Naive B cell (primary cell): ENCODE measurements at regions not wholly inside any gene's neighbourhood (a gene's known extent, or its start where the extent isn't known, plus 50 kb on each side); places are given as distances from the start of the nearest gene placed in this dataset.
"Not testable (repeated sequence)": the region's sequence is repeated elsewhere in the genome, so short reads cannot be mapped to it uniquely, and the experiment has no call there.

Experiments
- ATAC-seq, 2 donors: fragments of 150-1000 bp; cut with Tn5 transposase; 2 replicates each; pipeline ENCODE4 v1.10.0; 2021; ENCODE audit warnings: low read depth in 2 of 2, mild to moderate bottlenecking in 2 of 2, moderate library complexity in 2 of 2
- DNase-seq: peaks from one replicate; pipeline ENCODE4 v3.0.0; 2022
- H3K27ac Mint-ChIP-seq, 6 donors: one replicate each; pipeline ENCODE4 v1.8.0; 2020 to 2022; ENCODE audit warnings: mild to moderate bottlenecking in 6 of 6, mixed read lengths in 6 of 6, moderate library complexity in 5 of 6, inconsistent platforms in 2 of 6
- H3K27me3 Mint-ChIP-seq, 3 donors: one replicate each; pipeline ENCODE4 v1.8.0; 2021 to 2022; ENCODE audit warnings: mixed read lengths in 3 of 3, mild to moderate bottlenecking in 1 of 3
- H3K36me3 Mint-ChIP-seq, 2 donors: one replicate each; pipeline ENCODE4 v1.8.0; 2020 to 2022; ENCODE audit warnings: mixed read lengths in 2 of 2, inconsistent platforms in 1 of 2, mild to moderate bottlenecking in 1 of 2
- H3K4me1 Mint-ChIP-seq, 3 donors: one replicate each; pipeline ENCODE4 v1.8.0; 2020 to 2022; ENCODE audit warnings: mixed read lengths in 3 of 3, inconsistent platforms in 1 of 3, mild to moderate bottlenecking in 1 of 3, moderate library complexity in 1 of 3
- H3K4me3 Mint-ChIP-seq, 8 donors: one replicate each; pipeline ENCODE4 v1.8.0; 2020 to 2022; ENCODE audit warnings: mild to moderate bottlenecking in 8 of 8, mixed read lengths in 8 of 8, moderate library complexity in 8 of 8, inconsistent platforms in 2 of 8
- H3K9me3 Mint-ChIP-seq, 7 donors: one replicate each; pipeline ENCODE4 v1.8.0; 2020 to 2022; ENCODE audit warnings: mixed read lengths in 7 of 7, mild to moderate bottlenecking in 5 of 7, inconsistent platforms in 2 of 7, moderate library complexity in 1 of 7

DNA sequence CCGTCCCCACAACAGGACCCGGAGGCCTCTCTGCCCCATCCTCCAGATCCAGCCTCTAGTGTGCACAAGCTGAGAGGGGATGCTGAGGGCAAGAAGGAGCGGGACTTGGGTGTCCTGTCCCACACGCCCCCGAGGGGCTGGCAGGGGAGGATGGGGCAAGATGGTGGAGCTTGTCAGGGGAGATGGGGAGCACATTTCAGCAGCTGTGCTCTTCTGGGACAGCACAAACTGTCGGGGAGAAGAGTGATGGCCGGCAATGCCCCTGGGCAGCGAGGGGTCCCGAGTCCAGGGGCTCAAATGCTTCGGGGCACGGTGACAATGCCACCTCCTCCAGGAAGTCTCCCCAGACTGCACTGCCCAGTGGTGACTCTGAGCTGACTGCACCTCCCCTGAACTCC lies 134.5 kb downstream of the FAM53A start:
- Mint-ChIP-seq H3K4me3 (no peak overlapping the region), H3K4me1 (peaks cover 0 to 7% (median 4%) of the 10 kb centered on the region in 3 donors), H3K27me3 (peaks cover 10 to 46% (median 23%) of the 10 kb centered on the region in 3 donors), H3K27ac (no peak overlapping the region), H3K36me3 (no peaks in the 10 kb centered on the region), H3K9me3 (no peaks in the 10 kb centered on the region)
- DNase-seq (no peak), ATAC-seq (no peak)

DNA sequence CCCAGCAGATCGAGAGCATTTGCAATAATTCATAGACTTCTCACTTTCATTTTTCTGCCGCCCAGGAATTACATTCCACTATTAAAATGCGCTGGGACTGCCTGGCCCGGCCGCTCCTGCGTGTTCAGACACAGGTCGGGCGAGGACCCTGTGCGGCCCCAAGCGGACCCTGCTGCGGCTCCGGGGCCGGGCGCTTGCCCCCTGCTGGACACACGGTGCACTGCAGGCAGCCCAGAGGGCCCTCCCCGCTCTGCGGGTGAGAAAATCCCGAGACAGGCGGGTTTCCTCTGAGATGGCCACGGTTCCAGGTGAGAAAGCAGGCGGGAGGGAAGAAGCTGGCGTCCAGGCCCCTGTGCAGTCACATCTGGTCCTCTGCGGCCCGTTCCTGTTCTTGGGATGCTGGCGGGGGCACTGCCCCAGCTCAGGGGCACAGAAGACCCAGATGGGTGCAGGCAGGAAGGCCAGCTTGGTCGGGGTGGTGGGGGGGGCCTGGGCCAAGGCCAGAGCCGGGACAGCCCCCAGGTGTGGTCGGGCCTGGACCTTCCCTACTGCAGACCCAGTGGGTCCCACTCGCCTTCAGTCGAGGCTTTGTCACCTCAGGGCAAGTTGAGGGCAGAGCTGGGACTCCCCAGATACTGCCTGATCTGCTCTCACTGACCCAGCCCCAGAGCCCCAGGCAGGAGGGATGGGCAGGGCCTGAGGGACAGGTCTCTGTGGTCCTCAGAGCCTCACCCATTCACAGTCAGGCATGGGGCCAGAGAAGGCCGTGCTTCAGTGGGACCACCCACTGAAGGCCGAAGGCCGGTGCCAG lies 135.1 kb downstream of the FAM53A start:
- Mint-ChIP-seq H3K4me3 (peak overlapping the region in 5 of 8 donors; percentile 29 to 70 (median 42)), H3K27me3 (peaks cover 10 to 40% (median 17%) of the 10 kb centered on the region in 3 donors)
- not testable (repeated sequence) for H3K4me1 Mint-ChIP-seq, H3K27ac Mint-ChIP-seq, H3K9me3 Mint-ChIP-seq, H3K36me3 Mint-ChIP-seq
- peak; percentile 79 to 87 for ATAC-seq
- DNase-seq = peak; percentile 46

DNA sequence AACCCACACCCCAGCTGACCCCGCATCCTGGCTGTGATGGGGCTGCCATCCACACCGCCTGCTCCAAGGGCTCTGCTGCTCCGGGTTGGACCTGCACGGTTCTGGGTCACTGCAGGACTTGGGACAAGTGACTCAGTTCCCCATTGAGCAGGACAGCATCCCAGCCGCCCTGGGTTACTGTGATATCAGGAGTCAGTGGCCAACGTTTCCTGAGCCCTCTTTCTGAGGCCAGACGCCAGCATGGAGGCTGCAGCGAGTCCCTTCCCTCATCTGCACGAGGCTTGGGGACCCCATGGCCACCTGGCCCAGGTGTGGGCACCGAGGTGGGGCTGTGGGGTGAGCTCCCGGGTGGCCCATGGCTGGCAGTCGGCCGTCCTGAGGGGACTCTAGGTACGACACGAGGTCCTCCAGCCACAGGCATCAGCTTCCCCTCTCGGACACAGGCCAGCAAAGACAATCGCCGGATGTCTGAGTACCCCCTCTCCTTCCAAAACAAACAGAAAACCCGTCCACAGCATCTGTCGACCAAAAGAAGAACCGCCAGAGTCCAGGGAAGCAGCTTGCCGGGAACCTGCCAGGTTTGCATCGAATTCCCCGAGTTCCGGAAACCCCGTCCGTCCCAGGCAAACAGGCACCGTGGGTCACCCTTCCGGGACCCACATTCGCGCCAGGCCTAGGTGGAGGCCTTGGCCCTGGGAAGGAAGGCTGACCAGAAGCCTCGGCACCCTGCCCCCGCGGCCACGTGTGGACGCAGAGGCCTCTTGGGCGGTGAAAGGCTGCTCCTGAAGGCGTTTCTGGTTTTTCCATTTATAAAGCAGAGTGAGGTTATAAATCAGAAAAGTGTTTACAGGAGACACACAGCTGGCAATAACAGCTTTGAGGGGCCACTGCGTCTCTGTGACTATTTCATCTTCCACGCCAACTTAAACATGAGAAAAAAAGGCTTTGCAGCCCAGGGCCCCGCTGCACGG lies 136.0 kb downstream of the FAM53A start:
- DNase-seq (no peak), ATAC-seq (no peak)
- Mint-ChIP-seq H3K9me3 (no peaks in the 10 kb centered on the region), H3K27ac (no peak overlapping the region), H3K36me3 (no peaks in the 10 kb centered on the region), H3K27me3 (peaks cover 10 to 36% (median 17%) of the 10 kb centered on the region in 3 donors), H3K4me3 (peak overlapping the region in 5 of 8 donors; percentile 29 to 70 (median 42)), H3K4me1 (peaks cover 0 to 7% (median 4%) of the 10 kb centered on the region in 3 donors)

DNA sequence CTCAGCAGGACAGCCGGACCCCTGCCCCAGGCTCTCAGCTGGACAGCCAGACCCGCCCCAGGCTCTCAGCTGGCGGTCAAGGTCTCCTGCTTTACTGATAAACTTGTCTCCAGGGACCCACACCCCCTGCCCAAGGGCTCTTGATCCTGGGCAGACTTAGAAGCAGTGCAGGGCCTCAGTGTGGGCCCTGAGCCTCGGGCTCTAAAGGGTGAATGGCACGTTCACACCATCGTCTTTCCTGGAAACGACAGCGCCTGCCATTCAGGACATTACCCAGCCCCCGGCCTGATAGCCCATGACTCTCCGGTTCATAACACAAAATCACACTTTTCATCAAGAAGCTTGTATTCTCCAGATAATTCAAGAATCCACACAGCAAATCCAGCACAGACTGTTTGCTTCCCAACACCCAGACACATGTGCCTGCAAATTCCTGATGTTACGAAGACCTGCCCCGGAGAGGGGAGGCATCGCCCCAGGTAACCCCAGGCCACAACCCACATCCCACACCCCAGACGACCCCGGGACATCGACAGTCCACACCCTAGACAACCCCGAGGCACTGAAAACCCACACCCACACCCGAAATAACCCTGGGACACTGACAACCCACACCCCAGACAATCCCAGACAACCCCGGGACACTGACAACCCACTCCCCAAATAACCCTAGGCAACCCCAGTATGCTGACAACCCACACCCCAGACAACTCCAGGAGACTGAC lies 136.8 kb downstream of the FAM53A start:
- Mint-ChIP-seq H3K4me3 (peak overlapping the region in 2 of 8 donors; percentile 29 to 72), H3K27ac (peak overlapping the region in 1 of 6 donors; percentile 70), H3K27me3 (peaks cover 10 to 33% (median 17%) of the 10 kb centered on the region in 3 donors), H3K4me1 (peaks cover 0 to 7% (median 4%) of the 10 kb centered on the region in 3 donors), H3K36me3 (no peaks in the 10 kb centered on the region), H3K9me3 (no peaks in the 10 kb centered on the region)
- no peak for DNase-seq
- no peak for ATAC-seq

DNA sequence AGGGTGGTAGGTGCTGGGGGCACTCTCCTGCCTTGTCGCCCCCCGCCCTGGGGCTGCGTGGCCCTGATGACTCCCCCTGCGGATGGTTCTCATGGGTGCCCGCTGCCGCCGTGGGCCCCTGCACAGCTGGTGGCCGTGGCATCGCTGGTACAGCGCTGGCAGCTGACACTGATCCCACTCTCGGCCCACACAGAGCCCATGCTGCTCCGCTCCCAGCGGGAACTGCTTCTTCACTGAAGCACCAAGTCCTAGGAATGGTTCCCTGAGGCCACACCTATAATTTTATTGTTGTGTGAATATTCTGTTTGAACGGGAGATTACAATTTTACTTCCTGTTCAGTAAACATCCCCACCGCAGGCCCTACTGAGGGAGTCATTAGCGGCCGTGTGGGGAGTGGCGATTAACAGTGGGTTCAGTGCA lies 138.6 kb upstream of the NKX1-1 start:
- Mint-ChIP-seq H3K4me3 (no peak overlapping the region), H3K36me3 (no peaks in the 10 kb centered on the region), H3K27ac (no peak overlapping the region), H3K9me3 (no peaks in the 10 kb centered on the region), H3K27me3 (peaks cover 10 to 30% (median 11%) of the 10 kb centered on the region in 3 donors), H3K4me1 (peaks cover 0 to 7% (median 4%) of the 10 kb centered on the region in 3 donors)
- ATAC-seq = no peak
- DNase-seq = no peak

DNA sequence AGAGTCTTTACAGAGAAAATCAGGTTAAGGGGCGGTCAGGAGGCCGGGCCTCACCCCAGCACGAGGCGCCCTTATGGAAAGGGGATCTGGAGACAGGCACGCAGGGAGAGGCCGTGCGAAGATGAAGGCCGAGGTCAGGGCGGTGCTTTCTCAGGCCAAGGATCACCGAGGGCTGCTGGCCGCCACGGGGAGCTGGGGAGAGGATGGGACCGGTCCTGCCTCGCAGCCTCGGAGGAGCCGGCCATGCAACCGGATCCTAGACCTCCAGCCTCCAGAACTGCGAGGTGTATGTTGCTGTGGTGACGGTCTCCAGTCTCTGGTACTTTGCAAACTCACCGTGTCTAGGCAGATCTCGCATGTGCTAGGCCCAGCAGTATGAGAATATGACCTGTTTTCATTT lies 138.2 kb upstream of the NKX1-1 start:
- not testable (repeated sequence) for H3K4me3 Mint-ChIP-seq, DNase-seq, H3K9me3 Mint-ChIP-seq, H3K36me3 Mint-ChIP-seq, H3K4me1 Mint-ChIP-seq, ATAC-seq, H3K27ac Mint-ChIP-seq
- H3K27me3 Mint-ChIP-seq = peaks cover 10 to 29% (median 11%) of the 10 kb centered on the region in 3 donors

DNA sequence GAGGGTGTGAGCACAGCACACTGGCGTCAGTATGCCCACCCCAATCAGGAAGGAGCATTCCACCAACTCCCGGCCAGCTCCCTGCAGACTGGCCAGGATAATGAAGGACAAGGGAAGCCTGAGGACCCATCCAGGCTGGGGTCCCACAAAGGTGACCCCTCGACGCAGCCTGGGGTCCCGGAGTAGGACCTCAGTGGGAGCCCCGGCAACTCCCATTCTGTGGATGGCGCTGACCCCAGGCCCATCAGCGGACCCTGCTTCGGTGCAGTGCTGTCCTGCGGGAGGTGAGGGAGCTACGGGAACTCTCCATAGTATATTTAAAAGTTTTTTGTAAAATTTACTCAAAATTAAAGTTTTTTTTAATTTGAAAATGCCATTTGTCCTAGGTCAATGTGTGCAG lies 137.7 kb upstream of the NKX1-1 start:
- Mint-ChIP-seq H3K4me3 (no peak overlapping the region), H3K4me1 (peaks cover 0 to 7% (median 3%) of the 10 kb centered on the region in 3 donors), H3K27ac (no peak overlapping the region), H3K27me3 (peaks cover 10 to 26% (median 11%) of the 10 kb centered on the region in 3 donors), H3K9me3 (no peaks in the 10 kb centered on the region), H3K36me3 (no peaks in the 10 kb centered on the region)
- ATAC-seq (no peak), DNase-seq (no peak)

DNA sequence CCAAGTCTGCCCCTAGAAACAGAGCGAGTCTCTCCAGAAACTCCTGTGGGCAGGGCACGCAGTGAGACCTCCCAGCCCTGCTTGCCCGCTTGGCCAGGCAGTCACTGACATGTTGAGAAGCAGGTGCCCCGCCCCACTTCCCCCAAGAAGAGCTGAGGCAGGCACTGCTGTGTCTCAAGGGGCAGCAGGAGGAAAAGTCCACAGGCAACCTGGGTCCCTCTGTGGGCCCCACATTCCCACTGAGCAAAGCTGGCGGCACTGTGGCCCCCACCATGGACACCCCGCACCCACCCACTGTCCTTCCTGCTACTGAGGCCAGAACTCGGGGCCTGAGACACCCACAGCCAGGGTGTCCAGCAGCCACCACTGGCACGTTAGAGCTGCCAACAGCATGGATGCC lies 137.3 kb upstream of the NKX1-1 start:
- H3K27ac Mint-ChIP-seq = no peak overlapping the region
- H3K36me3 Mint-ChIP-seq = no peaks in the 10 kb centered on the region
- peaks cover 7 to 22% (median 11%) of the 10 kb centered on the region in 3 donors for H3K27me3 Mint-ChIP-seq
- no peaks in the 10 kb centered on the region for H3K9me3 Mint-ChIP-seq
- no peak overlapping the region for H3K4me3 Mint-ChIP-seq
- DNase-seq (no peak), ATAC-seq (no peak)
- H3K4me1 Mint-ChIP-seq = peaks cover 0 to 4% (median 0%) of the 10 kb centered on the region in 3 donors

DNA sequence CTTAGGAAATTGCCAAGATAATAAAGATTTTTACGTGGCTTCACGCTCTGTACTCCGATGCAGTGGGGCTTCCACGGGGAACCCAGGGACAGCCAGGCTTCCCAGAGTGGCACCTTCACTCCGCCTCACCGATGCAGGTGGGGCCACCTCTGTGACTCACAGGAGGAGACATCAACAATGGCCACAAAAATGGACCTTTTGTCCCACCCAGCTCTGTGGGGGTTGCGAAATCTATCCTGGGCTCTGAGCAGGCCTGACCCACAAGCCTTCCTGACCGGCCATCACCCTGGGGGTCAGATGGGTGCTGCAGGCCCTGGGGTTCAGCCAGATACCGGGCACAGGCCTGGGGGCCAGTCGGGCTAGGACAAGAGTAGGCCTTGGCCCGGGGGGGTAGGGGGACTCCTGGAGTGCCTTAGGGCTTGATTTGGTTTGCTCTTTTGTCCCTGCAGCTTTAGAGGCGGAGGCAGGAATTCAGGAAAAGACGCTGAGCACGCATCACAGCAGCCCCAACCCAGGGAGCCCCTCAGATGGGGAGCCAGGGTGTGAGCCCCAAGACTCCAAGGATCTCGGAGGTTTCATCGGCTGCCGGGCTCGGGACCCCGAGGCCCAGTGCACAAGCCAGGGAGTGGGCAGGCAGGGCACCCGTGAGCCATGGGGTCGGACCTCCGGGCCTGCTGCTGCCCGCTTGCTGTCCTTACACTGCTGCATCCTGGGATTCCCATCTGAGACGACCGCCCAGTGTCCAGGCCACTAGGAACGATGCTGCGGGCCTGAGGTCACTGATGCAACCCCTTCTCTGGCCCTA lies 136.5 kb upstream of the NKX1-1 start:
- Mint-ChIP-seq H3K36me3 (no peaks in the 10 kb centered on the region), H3K4me1 (no peaks in the 10 kb centered on the region), H3K27me3 (peaks cover 7 to 14% (median 7%) of the 10 kb centered on the region in 3 donors), H3K4me3 (no peak overlapping the region), H3K9me3 (no peaks in the 10 kb centered on the region), H3K27ac (no peak overlapping the region)
- DNase-seq = no peak
- no peak for ATAC-seq

DNA sequence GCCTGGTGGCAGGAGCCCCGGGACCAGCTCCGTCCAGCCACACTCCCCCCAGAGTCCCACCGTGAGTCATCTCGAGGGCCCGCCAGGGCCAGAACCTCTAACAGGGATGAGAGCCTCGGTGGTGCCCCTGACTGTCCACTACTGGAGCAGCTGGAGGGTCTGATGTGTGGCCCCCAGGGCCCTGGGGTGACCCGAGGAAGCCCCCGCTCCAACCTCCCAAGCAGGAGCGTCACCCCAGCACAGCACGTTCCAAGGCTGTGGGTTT lies 135.9 kb upstream of the NKX1-1 start:
- DNase-seq = no peak
- Mint-ChIP-seq H3K36me3 (no peaks in the 10 kb centered on the region), H3K27me3 (peaks cover 1 to 8% (median 4%) of the 10 kb centered on the region in 3 donors), H3K9me3 (no peaks in the 10 kb centered on the region), H3K4me1 (no peaks in the 10 kb centered on the region), H3K4me3 (no peak overlapping the region), H3K27ac (no peak overlapping the region)
- ATAC-seq = no peak

DNA sequence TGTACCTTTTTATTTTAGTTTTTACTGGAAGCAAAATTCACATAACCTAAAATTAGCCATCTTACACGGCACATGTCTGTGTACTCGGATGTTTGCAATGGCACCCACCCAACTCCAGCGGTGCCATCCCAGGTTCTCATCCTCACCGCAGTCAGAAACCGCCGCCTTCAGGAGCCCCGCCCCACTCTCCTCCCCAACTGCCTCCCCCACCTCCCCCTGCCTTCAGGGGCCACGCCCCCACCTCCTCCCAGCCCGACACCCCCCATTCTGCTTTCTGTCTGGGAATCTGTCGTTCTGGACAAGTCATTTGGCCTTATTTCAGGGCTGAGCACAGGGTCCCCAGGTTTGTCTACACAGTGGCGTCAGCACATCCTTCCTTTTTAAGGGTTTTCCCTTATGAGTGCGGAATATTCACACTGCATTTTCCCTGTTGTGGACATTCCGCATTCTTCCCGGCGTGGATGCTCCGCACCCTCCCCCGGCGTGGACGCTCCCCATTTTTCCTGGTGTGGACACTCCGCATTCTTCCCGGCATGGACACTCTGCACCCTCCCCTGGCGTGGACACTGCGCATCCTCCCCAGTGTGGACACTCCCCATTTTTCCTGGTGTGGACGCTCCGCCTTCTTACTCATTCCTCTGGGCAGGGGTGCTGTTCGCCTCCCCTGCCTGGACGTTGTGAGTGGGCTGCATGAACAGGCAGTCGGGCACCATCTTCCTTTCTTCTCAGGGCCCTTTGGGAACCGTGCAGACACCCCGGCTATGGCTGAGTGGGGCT lies 135.4 kb upstream of the NKX1-1 start:
- ATAC-seq (no peak), DNase-seq (no peak)
- peaks cover 0 to 6% (median 5%) of the 10 kb centered on the region in 3 donors for H3K27me3 Mint-ChIP-seq
- H3K27ac Mint-ChIP-seq = no peak overlapping the region
- H3K36me3 Mint-ChIP-seq = no peaks in the 10 kb centered on the region
- no peak overlapping the region for H3K4me3 Mint-ChIP-seq
- no peaks in the 10 kb centered on the region for H3K9me3 Mint-ChIP-seq
- no peaks in the 10 kb centered on the region for H3K4me1 Mint-ChIP-seq
